Globus pallidus (tissue), 1 donor: ENCODE measurements at regions not wholly inside any gene's neighbourhood (a gene's known extent, or its start where the extent isn't known, plus 50 kb on each side); places are given as distances from the start of the nearest gene placed in this dataset.

Experiments used
- DNase-seq: peaks from one replicate; pipeline ENCODE4 v3.0.0-alpha.2; 2015; ENCODE audit warnings: low spot score

DNA sequence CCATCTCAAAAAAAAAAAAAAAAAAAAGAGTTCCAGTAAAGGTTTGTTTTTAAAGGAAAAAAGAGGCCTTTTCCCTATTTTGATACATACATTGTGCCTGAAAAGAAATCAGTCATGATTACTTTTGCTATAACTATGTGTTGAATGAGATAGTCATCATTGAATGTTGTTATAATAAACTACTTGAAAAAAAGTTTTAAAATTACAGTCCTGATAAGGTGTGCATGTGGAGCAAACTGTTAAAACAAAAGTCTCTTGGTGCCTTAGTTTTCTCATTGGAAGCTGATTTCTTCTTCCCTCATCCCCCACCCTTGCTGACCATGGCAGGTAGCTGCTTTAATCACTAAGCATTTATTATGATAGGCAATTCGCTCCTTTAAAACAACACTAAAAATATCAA, 172.3 kb upstream of the TBCA start:
- DNase-seq, result no peak

DNA sequence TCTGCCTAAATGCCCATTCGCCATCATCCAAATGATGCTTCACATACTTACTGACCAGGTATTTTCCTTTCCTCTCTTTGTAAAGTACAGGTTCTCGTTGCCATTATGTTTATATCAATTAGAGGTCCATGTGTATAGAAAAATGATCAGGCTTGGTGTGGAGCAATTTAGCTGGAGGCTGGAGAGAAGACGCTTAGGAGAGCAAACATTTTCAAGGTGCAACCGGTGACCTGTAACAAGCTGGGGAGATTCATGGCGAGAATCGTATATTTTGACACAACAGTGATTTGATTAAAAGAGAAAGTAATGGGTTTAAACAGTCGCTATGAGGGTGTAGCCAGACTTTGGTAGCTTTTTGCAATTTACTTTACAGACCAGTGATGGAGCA, 170.9 kb upstream of the TBCA start:
- DNase-seq, result no peak

DNA sequence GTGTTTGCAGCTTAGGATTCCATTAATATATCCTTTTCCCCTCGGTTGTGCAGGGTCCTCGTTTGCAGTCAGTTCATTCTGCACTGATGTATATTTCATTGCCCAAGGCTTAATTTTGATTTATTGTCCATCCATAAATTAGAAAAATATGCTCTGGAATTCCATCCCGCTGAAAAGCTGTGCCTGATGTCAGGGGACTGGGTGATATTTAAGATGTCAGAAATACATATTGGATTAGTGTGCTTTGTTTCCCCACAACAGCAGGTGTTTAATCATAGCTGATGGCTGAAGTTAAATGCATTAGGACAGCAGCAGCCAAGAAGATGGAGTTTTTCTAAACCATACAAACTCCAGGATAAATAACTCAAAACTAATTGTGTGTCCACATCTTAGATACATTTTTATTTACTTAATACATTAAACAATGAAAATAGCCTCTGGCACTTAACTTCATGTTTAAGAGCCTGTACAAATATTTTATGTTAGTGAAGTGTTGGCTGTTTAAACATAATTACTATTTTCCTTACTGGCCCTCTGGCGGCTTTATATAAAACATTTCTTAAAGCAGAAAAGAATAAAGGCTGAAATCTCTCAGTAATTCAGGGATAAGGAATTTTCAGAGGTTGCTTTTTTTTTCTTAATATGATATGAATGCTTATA, 170.4 kb upstream of the TBCA start:
- no peak for DNase-seq

DNA sequence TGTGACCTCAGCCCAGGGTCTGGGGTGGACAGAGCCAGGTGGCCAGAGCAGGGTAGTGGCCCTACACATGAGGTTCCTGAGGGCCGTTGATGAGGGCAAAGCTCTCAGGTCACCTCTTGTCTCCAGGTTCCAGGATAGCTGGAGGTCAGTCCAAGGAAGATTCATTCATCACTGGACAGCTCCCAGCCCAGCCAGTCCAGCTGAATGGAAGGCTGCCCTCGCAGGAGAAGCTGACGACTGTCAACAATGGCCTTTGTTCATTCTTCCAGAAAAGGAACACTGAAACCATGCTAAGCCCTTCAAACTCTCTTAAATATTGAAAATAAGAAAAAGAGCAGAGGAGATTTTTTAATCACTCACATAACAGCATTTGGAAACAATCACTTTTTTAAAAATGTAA, 169.7 kb upstream of the TBCA start:
- DNase-seq, result peak; percentile 93

DNA sequence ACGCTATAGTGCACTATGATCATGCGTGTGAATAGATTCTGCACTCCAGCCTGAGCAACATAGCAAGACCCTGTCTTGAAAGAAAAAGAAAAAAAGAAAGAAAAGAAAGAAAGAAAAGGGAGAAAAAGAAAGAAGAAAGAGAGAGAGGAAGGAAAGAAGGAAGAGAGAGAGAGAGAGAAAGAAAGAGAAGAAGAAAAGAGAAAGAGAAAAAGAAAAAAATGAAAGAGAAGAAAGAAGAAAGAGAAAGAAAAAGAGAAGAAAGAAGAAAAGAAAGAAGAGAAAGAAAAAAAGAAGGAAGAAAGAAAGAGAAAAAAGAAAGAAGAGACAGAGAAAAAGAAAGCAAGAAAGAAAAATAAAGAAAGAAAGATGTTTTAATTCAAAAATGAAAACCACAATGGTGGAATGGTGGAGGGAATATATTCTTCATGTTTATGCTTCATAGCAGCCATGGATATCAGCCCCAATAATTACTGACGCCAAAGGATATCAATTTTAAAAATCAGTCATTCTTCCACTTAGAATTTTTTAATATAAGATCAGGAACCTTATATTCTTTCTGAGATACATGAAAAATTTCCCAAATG, 168.7 kb upstream of the TBCA start:
- DNase-seq, result no peak

DNA sequence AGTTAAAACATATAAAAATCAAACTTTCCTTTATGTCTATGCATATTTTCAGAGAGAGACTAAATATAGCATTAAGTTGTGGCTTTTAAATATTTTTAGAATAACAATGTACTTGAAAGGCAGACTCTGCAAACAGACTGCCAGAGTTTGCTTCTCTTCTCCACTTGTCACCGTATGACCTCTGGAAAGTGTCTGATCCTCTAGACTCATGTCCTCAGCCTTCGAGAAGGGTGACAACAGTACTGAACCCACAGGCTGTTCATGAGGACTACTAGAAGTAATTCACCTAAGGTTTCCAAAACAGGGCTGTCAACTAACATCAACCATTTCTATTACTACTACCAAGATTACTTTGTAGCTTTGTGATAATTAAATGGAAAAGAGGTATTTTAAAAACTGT, 167.7 kb upstream of the TBCA start:
- no peak for DNase-seq

DNA sequence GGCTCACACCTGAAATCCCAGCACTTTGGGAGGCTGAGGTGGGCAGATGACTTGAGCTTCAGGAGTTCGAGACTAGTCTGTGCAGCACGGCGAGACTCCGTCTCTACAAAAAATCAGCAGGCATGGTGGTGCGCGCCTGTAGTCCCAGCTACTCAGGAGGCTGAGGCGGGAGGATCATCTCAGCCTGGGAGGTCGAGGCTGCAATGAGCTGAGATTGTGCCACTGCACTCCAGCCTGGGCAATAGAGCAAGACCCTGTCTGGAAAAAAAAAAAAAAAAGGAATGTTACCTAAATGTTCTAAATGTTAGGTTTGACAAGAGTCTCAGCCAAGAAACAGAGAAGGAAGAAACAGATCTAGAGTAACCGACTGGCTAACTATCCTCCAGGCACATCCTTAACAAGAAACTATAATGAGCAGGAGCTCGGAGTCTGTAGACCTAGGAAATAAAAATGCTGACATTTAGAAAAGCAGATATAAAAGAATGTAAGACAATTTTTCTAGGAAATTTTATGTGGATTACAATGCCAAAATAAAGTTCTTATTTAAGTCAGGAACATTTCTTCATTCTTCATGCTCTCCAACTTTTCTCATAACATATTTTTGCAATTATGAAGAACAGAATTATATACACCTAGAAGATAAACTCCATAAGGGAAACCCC, 166.6 kb upstream of the TBCA start:
- no peak for DNase-seq

DNA sequence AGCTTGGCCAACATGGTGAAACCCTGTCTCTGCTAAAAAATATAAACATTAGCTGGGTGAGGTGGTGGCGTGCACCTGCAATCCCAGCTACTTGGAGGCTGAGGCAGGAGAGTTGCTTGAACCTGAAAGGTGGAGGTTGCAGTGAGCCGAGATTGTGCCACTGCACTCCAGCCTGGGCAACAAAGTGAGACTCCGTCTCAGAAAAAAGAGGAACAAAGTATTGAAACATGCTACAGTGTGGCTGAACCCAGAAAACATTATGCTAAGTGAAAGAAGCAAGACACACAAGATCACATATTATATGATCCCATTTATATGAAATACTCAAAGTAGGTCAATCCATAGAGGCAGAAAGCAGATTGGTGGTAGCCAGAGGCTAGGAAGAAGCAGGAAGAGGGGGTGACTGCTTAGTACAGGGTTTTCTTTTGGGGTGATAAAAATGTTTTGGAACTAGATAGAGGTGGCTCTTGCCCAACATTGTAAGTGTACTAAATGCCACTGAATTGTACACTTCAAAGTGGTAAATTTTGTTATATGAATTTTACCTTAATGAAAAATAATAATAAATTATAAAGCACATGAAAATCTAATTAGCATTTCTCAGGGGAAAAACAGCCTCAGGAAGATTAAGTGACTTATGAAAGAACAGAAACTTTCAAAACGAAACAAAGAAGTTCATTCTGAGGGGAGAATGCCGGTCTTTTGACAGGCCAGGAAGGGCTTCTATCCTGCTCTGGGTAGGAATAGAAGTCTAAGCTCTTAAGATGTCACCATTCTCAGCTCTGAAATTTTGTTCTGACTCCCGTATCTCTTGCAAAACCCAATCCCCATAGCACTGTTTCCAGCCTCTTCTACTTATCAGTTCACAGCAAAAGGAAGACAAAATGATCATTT, 161.1 kb upstream of the TBCA start:
- no peak for DNase-seq

DNA sequence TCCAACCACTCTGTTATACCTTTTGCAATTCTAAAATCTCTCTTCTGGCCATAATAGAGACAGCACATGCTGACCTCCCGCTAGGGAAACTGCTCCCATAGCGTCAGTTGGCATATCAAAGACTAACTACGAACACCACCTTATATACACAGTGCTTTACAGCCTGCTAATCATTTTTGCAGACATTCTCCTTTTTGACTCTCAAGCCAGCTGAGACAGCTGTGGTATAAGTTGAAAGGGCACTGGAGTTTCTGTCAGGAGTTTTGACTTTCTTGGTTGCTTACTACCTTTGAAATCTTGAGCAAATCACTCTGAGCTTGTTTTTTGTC, 160.2 kb upstream of the TBCA start:
- no peak for DNase-seq

DNA sequence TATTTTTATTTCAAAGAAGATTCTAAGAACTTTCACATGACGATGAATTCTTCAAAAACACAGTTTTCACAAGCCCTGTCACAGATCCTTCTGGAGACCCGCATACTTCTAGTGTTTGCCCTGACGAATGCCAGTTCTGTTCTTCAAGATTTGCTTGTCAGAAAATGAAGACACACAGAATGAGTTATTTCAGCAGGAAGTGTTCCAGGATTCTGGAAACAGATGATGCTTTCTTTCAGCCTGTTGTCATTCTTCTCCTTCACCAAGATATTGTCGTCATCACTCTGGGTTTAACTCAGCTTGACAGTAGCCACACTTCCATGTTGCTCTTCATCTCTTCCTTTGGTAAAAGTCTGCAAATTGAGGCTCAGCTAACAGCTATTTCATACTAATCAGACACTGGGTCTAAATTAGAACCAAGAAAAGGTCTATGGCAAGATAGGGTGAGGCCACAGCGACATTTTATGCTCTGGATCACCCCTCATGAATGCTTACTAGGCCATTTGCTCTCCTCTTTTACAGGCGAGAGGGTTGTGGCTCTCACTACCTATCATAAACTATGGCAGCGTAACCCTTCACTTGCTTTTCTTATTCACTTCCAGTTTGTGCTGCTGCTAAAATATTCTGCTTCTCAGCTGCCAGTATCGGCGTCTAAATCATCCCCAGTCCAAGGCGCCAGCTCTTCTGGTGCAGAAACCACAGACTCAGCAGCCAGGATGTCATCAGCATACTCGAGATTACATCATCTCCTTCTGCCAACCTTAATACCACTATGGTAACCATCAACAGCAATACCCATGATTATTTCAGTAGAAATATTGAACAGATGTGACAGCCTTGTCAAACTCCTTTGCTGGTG, 159.6 kb upstream of the TBCA start:
- DNase-seq, result no peak

DNA sequence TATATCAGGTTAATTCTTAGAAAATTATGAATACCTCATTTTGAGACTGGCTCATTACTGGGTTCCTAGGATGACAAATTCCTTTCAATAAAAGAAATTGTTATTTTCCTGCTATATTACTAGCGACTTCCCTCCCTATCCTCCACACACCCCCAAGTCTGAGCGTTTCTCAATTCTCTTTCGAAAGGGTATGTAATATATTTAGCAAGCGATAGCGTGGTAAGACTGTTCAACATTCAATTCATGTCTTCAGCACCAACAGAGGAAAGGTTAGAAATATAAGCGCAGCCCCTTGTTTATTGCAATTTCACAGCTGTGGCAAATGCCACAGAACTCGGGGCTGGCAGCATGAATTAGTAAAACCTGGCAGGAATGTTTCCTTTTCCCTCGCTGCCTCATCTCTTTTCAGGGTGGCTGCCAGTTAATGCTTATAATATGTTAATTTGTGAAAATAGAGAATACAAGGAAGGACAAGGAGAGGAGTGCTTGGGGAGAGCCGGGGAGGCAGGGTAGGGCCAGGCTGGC, 152.7 kb upstream of the TBCA start:
- no peak for DNase-seq

DNA sequence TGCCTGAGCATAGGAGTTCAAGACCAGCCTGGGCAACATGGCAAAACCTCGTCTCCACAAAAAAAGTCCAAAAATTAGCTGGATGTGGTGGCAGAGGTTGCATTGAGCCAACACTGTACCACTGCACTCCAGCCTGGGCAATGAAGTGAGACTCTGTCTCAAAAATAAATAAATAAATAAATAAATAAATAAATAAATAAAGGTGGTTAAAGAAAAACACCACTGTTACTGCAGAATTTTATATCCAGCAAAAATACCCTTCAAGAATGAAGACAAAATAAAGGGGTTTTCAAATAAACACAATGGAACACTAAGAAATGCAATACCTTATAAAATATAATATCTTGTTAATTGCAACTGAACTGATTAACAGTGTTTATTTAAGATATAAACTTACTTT, 150.2 kb upstream of the TBCA start:
- no peak for DNase-seq

DNA sequence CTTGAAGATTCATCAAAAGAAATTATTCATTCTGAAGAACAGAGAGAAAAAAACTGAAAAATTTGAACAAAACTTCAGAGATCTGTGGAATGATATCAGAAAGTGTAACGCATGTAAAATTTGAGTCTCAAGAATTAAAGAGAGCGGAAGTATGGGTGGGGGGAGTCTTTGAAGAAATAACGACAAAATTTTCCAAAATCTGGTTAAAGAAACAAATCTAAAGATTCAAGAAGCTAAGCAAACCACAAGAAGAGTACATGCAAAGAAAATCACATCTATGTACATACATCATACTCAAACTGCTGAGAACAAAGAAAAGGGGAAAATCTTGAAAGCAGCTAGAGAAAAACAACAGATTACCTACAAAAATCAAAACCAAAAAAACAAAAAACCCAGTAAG, 149.4 kb upstream of the TBCA start:
- no peak for DNase-seq

DNA sequence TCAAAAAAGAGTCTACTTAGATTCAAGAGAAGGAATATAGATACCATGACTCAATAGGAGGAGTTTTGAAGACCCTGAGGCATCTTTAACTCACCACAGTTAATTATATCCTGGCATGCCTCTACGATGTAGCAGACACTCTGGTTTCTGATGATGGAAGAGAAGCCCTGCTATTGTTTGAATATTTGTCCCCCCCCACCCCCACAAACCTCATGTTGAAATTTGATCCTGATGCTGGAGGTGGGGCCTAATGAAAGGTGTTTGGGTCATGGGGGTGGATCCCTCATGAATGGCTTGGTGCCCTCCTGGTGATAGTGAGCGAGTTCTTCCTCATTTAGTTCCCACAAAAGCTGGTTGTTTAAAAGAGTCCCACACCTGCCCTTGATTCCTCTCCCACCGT, 147.9 kb upstream of the TBCA start:
- no peak for DNase-seq

DNA sequence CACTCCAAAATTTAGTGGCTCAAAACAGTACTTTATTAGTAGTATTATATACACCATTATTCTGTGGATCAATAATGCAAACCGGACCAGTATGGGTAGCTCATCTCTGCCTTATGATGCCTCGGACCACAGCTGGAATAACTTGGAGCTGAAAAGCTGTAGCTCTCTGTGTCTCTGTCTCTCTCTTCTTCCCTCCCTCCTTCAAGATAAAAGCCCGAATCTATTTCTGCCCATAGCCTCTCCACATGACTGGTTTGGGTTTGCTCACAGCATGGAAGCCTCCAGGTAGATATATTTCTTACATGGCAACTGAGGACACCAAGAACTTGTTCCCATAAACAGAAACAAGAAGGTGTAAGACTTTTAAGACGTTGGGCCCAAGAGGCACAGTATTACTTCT, 147.5 kb upstream of the TBCA start:
- no peak for DNase-seq

DNA sequence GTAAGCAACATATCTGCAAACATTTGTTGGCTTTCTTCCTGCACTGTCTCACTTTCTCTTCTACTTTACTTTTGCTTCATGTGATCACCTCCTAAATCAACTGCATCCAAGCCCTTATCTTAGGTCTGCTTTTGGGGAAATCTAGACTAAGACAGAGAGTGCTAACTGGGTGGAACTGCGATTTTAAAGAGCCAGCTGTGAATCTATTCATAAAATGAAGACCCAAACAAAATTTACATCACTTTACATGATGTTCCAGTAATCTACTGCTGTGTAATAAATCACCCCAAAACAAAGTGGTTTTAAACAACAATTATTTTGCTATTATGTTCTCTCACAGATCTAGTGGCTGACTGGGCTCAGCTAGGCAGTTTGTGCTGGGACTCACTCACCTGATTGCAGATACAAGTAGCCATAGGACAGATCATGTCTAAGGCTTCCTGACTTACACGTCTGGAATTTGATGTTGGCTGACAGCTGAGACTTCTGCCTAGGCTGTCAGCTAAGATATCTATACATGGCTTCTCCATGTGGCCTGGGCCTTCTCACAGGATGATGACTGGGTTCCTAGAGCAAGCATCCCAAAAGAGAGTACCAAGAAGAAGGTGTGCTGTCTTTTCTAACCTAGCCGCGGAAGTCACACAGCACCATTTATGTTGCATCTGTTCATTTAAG, 145.1 kb upstream of the TBCA start:
- no peak for DNase-seq

DNA sequence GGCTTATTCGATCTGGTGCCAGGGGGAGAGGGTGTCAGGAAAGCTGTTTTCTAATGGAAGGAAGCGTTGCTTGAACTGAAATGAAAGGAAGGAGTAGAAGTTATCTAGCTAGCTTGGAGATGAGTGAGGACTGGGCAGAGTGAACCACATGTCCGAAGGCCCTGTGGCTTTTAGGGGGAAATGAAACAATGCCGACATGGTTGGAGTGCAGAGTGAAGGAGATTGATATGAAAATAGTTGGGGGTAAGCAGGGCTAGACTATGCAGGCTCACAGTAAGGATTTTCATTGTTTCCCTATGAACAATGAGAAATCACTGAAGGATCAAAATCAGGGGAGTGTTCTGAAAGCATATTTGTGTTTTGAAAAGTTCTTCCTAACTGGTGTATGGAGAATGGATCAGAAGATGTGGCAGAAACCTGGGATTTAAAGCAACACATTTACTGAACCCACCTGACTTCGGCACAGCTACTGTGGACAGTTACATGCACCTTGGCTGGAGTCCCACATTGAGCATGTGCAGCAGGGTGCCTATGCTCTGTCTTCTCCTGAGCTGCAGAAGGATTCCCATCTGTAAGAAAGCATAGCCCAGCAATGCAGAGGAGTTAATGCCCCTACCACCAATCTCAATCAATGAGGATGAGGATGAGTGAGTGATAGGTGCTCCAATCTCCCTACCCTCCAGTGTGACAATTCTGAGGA, 144.4 kb upstream of the TBCA start:
- DNase-seq, result no peak

DNA sequence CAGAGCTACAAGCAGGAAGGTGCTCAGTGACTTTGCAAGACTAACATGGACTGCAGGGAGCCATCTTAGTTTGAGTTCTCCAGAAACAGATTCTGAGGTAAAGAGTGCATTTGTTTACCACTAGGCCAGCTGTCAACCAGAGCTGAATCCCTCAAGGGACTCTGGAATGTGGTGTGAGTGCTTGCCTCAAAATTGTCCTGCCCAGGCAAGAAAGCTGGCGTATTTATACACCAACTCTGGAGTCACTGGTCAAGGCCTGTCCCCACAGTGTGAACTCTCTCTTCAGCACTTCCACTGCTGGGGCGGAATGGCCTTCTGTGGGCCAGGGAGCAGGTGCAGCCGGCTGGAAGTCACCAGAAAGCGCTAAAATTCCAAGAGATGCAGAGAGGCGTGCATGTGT, 139.2 kb upstream of the TBCA start:
- no peak for DNase-seq

DNA sequence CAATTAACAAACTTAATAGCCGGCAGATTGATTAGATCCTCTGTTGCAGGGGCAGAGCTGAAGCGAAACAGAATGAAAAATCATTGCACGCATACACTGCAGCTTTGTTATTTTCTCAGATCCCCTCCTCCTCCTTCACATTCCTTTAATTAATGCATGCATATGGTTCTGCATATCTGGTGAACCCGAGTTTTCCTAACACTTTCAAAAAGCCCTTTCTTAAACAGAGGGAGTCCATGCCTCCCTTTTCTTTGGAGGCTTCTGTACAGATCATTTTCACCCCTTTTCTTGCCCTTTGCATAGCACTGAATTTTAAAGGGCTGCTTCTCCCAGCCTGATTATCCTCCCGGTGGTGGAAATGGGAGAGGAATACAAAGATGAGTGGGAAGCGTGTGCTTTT, 136.6 kb upstream of the TBCA start:
- DNase-seq, result peak; percentile 35

DNA sequence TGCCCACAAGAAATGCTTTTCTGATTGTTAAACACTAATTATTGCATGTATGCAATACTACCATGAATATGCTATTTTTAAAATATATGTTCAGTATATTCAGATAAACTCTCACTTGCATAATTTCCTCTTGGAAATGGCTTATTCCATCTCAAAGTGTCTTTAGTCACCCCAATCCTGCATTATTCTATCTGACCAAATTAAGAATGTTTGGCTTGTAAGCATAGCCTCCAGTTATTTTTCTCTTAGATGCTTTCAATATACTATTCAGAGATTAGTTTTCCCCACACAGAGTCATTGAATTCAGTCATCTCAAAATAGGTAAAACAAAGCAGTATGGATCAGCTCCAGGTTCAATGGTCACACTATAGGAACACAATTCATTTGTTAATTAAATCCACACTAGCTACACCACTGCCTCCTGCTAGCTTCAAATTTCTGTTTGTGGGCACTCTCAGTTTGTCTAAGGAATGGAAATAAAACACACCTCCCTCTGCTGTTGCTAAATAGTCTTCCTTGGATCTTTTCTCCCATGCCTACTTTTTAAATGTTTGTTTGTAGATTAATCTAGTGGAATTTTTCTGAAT, 134.6 kb upstream of the TBCA start:
- no peak for DNase-seq
